ENCODE measurements at regions not wholly inside any gene's neighbourhood (a gene's known extent, or its start where the extent isn't known, plus 50 kb on each side); places are given as distances from the start of the nearest gene placed in this dataset.

DNA sequence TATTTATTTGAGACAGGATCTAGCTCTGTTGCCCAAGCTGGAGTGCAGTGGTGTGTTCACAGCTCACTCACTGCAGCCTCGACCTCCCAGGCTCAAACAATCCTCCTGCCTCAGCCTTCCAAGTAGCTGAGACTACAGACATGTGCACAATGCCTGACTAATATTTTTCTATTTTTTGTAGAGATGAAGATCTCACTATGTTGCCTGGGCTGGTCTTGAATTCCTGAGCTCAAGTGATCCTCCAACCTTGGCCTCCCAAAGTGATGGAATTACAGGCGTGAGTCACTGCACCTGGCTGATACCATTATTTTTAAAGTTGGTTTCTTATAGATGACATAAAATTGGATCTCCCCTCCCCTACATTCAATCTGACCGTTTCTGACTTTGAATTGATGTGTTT lies 139.5 kb upstream of the RGMA start:
- no peaks in the 10 kb centered on the region for H3K36me3 ChIP-seq
- H3K27ac ChIP-seq: no peak overlapping the region
- H3K9me3 ChIP-seq: no peaks in the 10 kb centered on the region
- TF ChIP-seq, protein P1, sequence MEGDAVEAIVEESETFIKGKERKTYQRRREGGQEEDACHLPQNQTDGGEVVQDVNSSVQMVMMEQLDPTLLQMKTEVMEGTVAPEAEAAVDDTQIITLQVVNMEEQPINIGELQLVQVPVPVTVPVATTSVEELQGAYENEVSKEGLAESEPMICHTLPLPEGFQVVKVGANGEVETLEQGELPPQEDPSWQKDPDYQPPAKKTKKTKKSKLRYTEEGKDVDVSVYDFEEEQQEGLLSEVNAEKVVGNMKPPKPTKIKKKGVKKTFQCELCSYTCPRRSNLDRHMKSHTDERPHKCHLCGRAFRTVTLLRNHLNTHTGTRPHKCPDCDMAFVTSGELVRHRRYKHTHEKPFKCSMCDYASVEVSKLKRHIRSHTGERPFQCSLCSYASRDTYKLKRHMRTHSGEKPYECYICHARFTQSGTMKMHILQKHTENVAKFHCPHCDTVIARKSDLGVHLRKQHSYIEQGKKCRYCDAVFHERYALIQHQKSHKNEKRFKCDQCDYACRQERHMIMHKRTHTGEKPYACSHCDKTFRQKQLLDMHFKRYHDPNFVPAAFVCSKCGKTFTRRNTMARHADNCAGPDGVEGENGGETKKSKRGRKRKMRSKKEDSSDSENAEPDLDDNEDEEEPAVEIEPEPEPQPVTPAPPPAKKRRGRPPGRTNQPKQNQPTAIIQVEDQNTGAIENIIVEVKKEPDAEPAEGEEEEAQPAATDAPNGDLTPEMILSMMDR (IDR thresholded peaks at IDR 0.05): no peak
- peaks cover 24 to 30% of the 10 kb centered on the region in 2 experiments for H3K4me1 ChIP-seq (ENCODE audit: control insufficient read depth in 1 of 2, insufficient read depth in 1 of 2, low read depth in 1 of 2, low read length in 1 of 2)
- no peak overlapping the region for H3K4me3 ChIP-seq (ENCODE audit: low read depth in 1 of 2, low read length in 1 of 2)
- H3K27me3 ChIP-seq: no peaks in the 10 kb centered on the region

DNA sequence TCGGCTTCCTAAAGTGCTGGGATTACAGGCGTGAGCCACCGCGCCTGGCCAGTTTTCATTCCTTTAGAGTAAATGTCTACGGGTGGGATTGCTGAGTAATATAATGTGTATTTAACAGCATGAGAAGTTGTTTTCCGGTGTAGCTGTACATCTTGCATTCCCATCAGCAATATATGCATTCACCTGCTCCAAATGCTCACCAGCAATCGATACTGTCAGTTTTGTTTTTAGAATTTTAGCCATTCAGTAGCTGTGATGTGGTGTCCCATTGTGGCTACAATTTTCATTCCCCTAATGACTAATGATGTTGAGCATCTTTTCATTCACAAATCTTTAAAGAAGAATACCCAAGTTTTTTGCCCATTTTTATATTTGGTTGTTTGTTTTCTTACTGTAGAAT lies 134.8 kb upstream of the RGMA start:
- no peak overlapping the region for H3K27ac ChIP-seq
- TF ChIP-seq, protein P1 (IDR thresholded peaks at IDR 0.05): no peak
- no peak overlapping the region for H3K4me3 ChIP-seq (ENCODE audit: low read depth in 1 of 2, low read length in 1 of 2)
- no peaks in the 10 kb centered on the region for H3K36me3 ChIP-seq
- peaks cover 16 to 18% of the 10 kb centered on the region in 2 experiments for H3K4me1 ChIP-seq (ENCODE audit: control insufficient read depth in 1 of 2, insufficient read depth in 1 of 2, low read depth in 1 of 2, low read length in 1 of 2)
- peaks cover 19% of the 10 kb centered on the region for H3K27me3 ChIP-seq
- no peaks in the 10 kb centered on the region for H3K9me3 ChIP-seq

DNA sequence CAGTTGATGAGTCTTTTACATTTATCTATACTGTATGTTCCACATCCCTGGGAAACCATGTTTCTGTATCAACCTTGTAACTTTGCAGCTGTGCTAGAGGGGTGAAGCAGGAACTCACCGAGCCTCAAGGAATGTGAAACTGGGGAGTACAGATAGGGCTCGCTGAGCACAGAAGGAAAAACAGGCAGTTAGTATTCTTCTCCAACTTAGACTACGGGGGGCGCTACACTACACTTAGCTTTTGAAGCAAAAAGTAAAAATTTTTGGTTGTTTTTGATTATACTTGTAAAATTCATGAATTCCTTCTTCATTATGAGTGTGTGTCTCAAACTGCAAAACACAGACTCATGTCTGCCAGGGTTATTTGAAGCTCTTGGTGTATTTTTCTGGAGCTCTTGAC lies 132.7 kb upstream of the RGMA start:
- no peaks in the 10 kb centered on the region for H3K36me3 ChIP-seq
- H3K4me3 ChIP-seq (ENCODE audit: low read depth in 1 of 2, low read length in 1 of 2): no peak overlapping the region
- H3K27ac ChIP-seq: no peak overlapping the region
- peaks cover 19% of the 10 kb centered on the region for H3K27me3 ChIP-seq
- TF ChIP-seq, protein P1 (IDR thresholded peaks at IDR 0.05): no peak
- H3K9me3 ChIP-seq: no peaks in the 10 kb centered on the region
- peaks cover 16 to 18% of the 10 kb centered on the region in 2 experiments for H3K4me1 ChIP-seq (ENCODE audit: control insufficient read depth in 1 of 2, insufficient read depth in 1 of 2, low read depth in 1 of 2, low read length in 1 of 2)

DNA sequence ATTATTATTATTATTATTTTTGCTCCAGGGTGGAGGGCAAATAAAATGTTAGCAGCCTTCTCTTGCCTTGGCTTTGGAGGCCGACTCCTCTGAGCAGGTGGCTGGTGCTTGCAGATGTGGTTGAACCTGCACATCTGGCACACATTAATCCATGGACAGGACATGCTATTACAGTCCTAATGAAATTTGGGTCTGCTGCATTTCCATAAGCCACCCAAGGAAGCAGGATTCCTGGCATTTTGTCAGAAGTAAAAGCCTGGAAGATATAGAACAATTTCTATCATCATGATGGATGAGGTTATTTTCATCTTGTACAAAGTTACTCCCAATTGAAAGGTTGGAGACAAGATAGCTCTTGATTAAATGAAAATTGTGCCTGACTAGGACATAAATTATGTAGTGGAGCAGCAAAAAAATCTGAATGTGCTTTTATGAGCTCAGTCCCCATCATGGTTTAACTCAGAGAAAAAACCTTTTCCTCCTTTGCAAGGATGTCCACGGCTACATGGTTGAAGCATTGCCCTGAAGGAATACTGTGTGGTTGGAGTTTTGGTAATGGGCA lies 130.9 kb upstream of the RGMA start:
- H3K36me3 ChIP-seq: no peaks in the 10 kb centered on the region
- H3K27me3 ChIP-seq: peaks cover 19% of the 10 kb centered on the region
- no peaks in the 10 kb centered on the region for H3K9me3 ChIP-seq
- H3K4me1 ChIP-seq (ENCODE audit: control insufficient read depth in 1 of 2, insufficient read depth in 1 of 2, low read depth in 1 of 2, low read length in 1 of 2): peaks cover 0 to under 1% of the 10 kb centered on the region in 2 experiments
- no peak overlapping the region for H3K4me3 ChIP-seq (ENCODE audit: low read depth in 1 of 2, low read length in 1 of 2)
- TF ChIP-seq, protein P1 (IDR thresholded peaks at IDR 0.05): no peak
- no peak overlapping the region for H3K27ac ChIP-seq

DNA sequence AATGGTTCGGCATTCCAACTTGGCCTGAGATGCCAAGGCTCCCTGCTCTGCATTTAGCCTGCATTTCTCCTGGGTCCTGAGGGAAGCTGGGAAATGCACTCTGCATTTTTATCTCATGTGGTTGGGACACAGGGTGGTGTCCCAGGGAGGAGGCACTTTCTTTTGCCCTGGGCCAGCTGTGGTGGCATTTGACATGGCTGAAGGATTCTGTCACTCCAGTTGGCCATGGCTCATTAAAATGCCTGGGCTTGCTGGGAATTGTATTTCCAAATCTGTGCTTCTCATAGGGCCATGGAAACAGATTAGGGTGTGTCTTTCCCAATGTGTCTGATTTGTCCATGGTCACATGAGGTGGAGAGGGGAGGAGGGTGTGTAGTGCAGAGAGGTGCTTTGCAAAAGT lies 128.3 kb upstream of the RGMA start:
- TF ChIP-seq, protein P1 (IDR thresholded peaks at IDR 0.05): no peak
- Histone ChIP-seq H3K4me1 (ENCODE audit: control insufficient read depth in 1 of 2, insufficient read depth in 1 of 2, low read depth in 1 of 2, low read length in 1 of 2) (no peaks in the 10 kb centered on the region), H3K27me3 (peaks cover 19% of the 10 kb centered on the region), H3K4me3 (ENCODE audit: low read depth in 1 of 2, low read length in 1 of 2) (no peak overlapping the region), H3K36me3 (no peaks in the 10 kb centered on the region), H3K27ac (no peak overlapping the region), H3K9me3 (no peaks in the 10 kb centered on the region)

DNA sequence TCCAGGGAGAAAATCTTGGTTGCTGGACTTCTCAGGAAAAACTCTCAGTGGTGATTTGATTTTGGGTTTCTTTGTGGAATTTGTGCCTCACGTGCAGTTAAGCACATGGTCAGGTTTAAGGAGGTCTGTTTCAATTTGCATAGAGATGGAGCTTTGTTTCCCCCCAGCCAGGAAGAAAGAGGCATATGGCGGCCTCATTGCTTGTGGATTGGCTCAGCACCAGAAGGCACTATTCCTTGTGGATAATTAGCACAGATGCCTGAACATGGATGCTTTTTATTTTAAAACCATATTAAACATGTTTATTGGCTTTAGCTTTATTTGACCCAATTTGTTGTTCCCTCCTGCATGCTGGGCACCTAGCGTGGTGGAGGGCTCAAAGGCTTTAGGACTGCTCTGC lies 125.1 kb upstream of the RGMA start:
- H3K9me3 ChIP-seq: no peaks in the 10 kb centered on the region

More for the DNA sequence above, 125.1 kb upstream of the RGMA start:
- TF ChIP-seq, protein P1 (IDR thresholded peaks at IDR 0.05): no peak
- H3K27me3 ChIP-seq: peaks cover 7% of the 10 kb centered on the region
- no peaks in the 10 kb centered on the region for H3K4me1 ChIP-seq (ENCODE audit: control insufficient read depth in 1 of 2, insufficient read depth in 1 of 2, low read depth in 1 of 2, low read length in 1 of 2)
- no peak overlapping the region for H3K27ac ChIP-seq
- H3K36me3 ChIP-seq: no peaks in the 10 kb centered on the region
- H3K4me3 ChIP-seq (ENCODE audit: low read depth in 1 of 2, low read length in 1 of 2): no peak overlapping the region

All from neutrophil (primary cell).